ENCODE measurements at regions not wholly inside any gene's neighbourhood (a gene's known extent, or its start where the extent isn't known, plus 50 kb on each side); places are given as distances from the start of the nearest gene placed in this dataset.

- TF ChIP-seq CTCF (IDR thresholded peaks at IDR 0.05; ENCODE audit: low read length, missing control alignments): no peak
- H3K4me3 ChIP-seq (replicated peaks; ENCODE audit: low read depth, low read length): no peak overlapping the region
- DNase-seq (ENCODE audit: low read depth): no peak
These were observed 789.7 kb upstream of the PRMT6 start for GRCh38 chr1:106266786-106267185.

DNA sequence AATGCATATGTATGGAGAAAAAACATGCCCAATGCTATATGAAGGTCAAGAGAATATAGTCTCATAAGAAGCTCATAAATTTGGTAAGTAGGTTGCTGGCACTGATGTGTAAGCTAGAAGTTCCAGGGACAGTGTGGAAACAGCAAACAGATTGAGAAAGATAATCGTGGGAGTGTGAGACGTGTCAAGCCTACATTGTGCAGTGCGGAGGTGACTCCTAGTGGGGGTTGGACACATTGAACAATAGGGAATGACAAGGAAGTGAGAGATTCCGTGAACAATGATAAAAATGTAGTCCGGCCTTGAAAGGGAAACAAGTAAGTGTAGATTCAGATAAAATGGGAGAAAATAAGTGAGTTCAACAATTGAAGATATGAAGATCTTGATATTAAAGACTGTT lies 788.4 kb upstream of the PRMT6 start:
- no peak overlapping the region for H3K4me3 ChIP-seq (replicated peaks; ENCODE audit: low read depth, low read length)
- peak; percentile 73 for DNase-seq (ENCODE audit: low read depth)
- peak; percentile 41 for TF ChIP-seq CTCF (IDR thresholded peaks at IDR 0.05; ENCODE audit: low read length, missing control alignments)

- no peak for TF ChIP-seq CTCF (IDR thresholded peaks at IDR 0.05; ENCODE audit: low read length, missing control alignments)
- no peak for DNase-seq (ENCODE audit: low read depth)
These were observed 779.6 kb upstream of the PRMT6 start for GRCh38 chr1:106276871-106277270.

GRCh38 chr1:106277786-106278185 lies 778.7 kb upstream of the PRMT6 start:
- no peak for TF ChIP-seq CTCF (IDR thresholded peaks at IDR 0.05; ENCODE audit: low read length, missing control alignments)
- no peak overlapping the region for H3K4me3 ChIP-seq (replicated peaks; ENCODE audit: low read depth, low read length)
- no peak for DNase-seq (ENCODE audit: low read depth)

More at GRCh38 chr1:106276871-106277270, 779.6 kb upstream of the PRMT6 start:
- no peak overlapping the region for H3K4me3 ChIP-seq (replicated peaks; ENCODE audit: low read depth, low read length)

DNA sequence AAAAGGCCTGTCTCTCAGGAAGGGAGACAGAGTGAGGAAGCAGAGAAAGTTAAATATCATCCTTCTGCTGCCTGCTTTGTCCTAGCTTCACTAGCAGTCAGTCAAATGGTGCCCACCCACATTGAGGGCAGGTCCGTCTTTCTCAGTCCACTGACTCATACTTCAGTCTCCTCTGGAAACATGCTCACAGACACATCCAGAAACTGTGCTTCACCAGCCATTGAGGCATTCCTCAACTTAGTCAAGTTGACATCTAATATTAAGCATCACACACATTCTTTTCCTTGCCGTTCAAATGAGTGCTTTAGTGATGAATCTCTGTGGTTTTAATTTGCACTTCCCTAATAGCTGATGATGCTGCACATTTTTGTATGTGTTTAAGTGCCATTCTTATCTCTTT lies 777.8 kb upstream of the PRMT6 start:
- DNase-seq (ENCODE audit: low read depth): no peak
- TF ChIP-seq CTCF (IDR thresholded peaks at IDR 0.05; ENCODE audit: low read length, missing control alignments): no peak
- no peak overlapping the region for H3K4me3 ChIP-seq (replicated peaks; ENCODE audit: low read depth, low read length)

- no peak for DNase-seq (ENCODE audit: low read depth)
- H3K4me3 ChIP-seq (replicated peaks; ENCODE audit: low read depth, low read length): no peak overlapping the region
- TF ChIP-seq CTCF (IDR thresholded peaks at IDR 0.05; ENCODE audit: low read length, missing control alignments): no peak
These were observed 767.1 kb upstream of the PRMT6 start for GRCh38 chr1:106289265-106289928.
